H54 (cell line): ENCODE measurements at regions not wholly inside any gene's neighbourhood (a gene's known extent, or its start where the extent isn't known, plus 50 kb on each side); places are given as distances from the start of the nearest gene placed in this dataset.

Experiments used
- DNase-seq: peaks from one replicate; pipeline ENCODE4 v3.0.0; 2011; ENCODE audit warnings: low spot score, mixed read lengths; ENCODE audit not compliant: insufficient read length
- FAIRE-seq: peaks from 3 replicates; lab custom pipeline; 2011; peaks lifted over from hg19 to GRCh38; lab: Jason Lieb, UNC
- POLR2A ChIP-seq: IDR thresholded peaks from 2 replicates; pipeline ENCODE4 v1.6.1; 2011; ENCODE audit warnings: low read depth, mild to moderate bottlenecking, low read length

- no peak for FAIRE-seq
- no peak for TF ChIP-seq POLR2A
- DNase-seq = no peak
Measured at GRCh38 chr16:86632206-86632605, 53.9 kb downstream of the FOXL1 start.

GRCh38 chr16:86632944-86633343, 54.6 kb downstream of the FOXL1 start:
- no peak for TF ChIP-seq POLR2A
- DNase-seq (no peak), FAIRE-seq (no peak)

- no peak for TF ChIP-seq POLR2A
- DNase-seq (no peak), FAIRE-seq (no peak)
Measured at GRCh38 chr16:86634292-86634691, 55.9 kb downstream of the FOXL1 start.

- FAIRE-seq = no peak
Measured at GRCh38 chr16:86635176-86635876, 57.0 kb downstream of the FOXL1 start.

DNA sequence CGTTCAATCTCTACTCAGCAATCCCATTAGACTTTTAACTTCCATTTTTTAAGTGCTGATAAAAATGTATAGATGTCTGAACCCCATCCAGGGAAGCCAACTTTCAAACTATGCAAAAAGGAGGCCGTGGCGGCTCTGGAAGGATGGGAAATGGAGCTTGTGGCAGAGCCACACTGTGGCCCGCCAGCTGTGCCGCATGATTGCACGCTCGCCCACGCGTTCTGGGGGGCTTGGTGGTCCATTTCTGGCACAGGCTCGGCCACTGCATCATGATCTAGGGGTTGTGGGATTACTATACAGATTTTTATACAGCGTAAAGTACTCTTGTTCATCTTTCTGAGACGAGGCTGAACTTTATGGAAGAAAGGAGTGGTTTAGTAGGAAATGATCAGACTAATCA, 57.6 kb downstream of the FOXL1 start:
- DNase-seq = no peak
- no peak for FAIRE-seq
- TF ChIP-seq POLR2A = no peak

More at GRCh38 chr16:86635176-86635876, 57.0 kb downstream of the FOXL1 start:
- no peak for DNase-seq
- TF ChIP-seq POLR2A = no peak

DNA sequence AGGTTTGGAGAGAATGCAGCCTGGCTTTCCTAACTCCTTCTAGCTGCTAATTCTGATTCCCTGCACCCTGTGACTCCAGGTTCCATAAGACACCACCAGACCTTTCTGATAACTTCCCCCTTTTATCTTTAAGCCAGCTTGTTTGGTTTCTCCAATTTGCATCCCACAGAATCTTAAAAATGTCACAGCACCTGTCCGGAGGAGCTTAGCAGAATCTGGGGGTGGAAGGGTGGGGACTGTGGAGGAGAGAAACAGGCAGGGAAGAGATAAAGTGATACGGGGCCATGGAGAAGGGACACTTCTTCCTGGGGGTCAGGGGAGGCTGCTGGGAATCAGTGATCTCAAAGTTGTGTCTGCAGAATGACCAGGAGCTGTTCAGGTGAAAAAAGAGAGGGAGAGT, 59.4 kb downstream of the FOXL1 start:
- no peak for DNase-seq
- FAIRE-seq = no peak
- TF ChIP-seq POLR2A = no peak

- FAIRE-seq (no peak), DNase-seq (no peak)
- TF ChIP-seq POLR2A = no peak
Measured at GRCh38 chr16:86638642-86639041, 60.3 kb downstream of the FOXL1 start.

- FAIRE-seq (no peak), DNase-seq (no peak)
- no peak for TF ChIP-seq POLR2A
Measured at GRCh38 chr16:86639354-86639753, 61.0 kb downstream of the FOXL1 start.

DNA sequence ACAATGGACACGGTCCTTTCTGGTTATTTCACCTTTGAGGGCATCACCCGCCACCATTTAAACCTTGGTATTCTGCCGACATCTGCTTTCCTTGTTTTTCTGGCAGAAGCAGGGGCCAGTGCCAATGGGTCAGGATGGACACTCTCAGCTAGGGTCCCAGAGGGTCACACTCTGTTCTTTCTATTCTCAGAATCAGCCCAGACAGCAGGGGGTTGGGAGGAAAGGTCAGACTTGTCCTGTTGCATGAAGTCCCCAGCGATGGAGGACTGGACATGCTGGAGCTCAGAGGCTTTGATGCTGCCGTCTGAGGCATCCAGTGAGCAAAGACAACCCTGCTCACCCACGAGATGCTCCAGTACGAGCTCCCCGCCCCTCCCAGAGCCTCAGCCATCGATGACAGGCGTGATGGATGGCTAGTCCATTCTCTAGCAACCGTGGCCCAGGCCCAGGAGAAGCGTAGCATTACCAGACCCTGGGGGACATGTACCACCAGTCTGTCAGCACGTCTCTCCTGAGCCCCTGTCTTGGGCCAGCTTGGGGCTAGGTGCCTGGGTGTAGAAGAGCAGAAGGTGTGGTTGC, 62.0 kb downstream of the FOXL1 start:
- DNase-seq = no peak
- no peak for TF ChIP-seq POLR2A
- no peak for FAIRE-seq

GRCh38 chr16:86642087-86642486, 63.7 kb downstream of the FOXL1 start:
- FAIRE-seq (no peak), DNase-seq (no peak)
- no peak for TF ChIP-seq POLR2A

DNA sequence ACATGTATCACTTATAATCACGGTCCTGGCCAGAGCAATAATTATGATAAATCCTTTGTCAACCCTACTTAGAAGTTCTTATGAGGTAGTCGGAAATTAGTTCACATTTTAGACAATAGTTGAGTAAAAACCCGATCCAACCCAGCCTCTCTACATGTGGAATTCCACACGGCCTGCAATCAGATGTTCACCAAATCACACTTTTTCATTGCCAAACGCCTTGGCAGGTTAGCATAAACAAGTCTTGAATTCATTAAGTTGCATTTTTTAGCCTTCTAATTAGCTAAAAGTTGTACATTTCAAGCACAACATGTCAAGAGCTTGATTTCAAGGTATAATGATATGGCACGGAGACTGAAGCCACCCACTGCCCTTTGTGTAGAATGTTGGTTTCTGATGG, 65.3 kb downstream of the FOXL1 start:
- no peak for TF ChIP-seq POLR2A
- DNase-seq (no peak), FAIRE-seq (no peak)

DNA sequence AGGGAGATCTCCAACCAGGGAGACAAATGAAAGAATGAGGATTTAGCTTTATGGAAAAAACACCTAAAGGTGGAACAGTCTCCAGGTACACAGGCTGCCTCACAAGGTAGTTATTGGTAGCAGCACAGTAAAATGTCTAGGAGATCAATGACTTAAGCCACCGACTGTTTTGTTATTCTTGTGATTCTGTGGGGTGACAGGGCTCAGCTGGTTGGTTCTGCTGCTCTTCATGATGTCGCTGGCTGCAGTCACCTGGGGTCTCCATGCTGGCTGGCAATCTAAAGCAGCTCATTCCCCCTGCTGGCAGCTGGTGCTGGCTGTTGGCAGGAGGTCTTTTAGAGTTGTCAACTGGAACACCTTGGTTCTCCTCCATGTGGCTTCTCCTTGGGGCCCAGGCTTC, 69.2 kb downstream of the FOXL1 start:
- TF ChIP-seq POLR2A = no peak
- DNase-seq (no peak), FAIRE-seq (no peak)

- no peak for FAIRE-seq
- no peak for DNase-seq
- TF ChIP-seq POLR2A = no peak
Measured at GRCh38 chr16:86649875-86650274, 71.5 kb downstream of the FOXL1 start.

- TF ChIP-seq POLR2A = no peak
- DNase-seq = no peak
- no peak for FAIRE-seq
Measured at GRCh38 chr16:86651013-86651627, 72.8 kb downstream of the FOXL1 start.

DNA sequence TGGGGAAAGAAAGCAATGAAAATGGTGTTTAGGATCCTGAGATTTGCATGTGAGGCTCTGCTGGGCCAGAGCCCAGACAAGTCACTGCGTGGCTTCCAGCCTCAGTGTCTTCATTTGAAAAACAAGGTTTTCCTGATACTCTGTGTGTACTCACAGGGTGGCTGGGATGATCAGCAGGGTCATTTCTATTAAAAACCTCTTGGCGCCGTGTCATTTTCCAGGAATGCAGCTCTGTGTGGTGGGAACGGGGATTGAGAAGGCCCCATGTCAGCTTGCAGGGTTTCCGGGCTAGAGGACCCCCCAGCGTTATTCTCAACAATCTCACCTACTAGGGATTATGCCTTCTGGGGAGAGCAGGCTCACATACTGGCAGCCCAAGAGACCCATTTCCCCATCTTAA, 73.5 kb downstream of the FOXL1 start:
- DNase-seq (no peak), FAIRE-seq (no peak)
- TF ChIP-seq POLR2A = no peak
